ENCODE measurements at regions not wholly inside any gene's neighbourhood (a gene's known extent, or its start where the extent isn't known, plus 50 kb on each side); places are given as distances from the start of the nearest gene placed in this dataset.

DNA sequence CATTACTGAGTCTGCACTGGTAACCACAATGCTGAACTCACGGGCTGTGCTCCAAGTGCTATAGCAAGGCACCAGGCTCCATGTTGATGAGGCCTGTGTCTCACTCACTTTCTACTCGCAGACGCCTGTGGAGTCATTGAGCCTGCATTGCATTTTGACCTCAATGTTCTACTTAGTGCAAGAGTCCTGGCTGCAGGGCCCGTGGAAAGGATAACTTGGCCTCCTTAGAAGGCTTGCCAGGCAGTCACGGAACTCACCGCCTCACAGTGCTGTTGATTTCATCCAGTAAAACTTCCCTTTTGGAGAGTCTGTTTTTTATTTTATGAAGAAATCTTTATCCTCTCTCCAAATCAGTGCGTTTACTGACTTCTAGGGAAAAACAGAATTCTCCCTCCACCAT is 290.4 kb downstream of the RNF144A start:
- no peaks in the 10 kb centered on the region for H3K4me1 ChIP-seq (ENCODE audit: insufficient read depth, insufficient read length)
- H3K9ac ChIP-seq (ENCODE audit: insufficient read length, low read depth) = no peak overlapping the region
- no peaks in the 10 kb centered on the region for H3K27me3 ChIP-seq (ENCODE audit: insufficient read depth, insufficient read length)
- no peak overlapping the region for H3K4me3 ChIP-seq (ENCODE audit: insufficient read length, low read depth)
- H3K36me3 ChIP-seq (ENCODE audit: insufficient read depth, insufficient read length, low read length) = no peaks in the 10 kb centered on the region
- DNase-seq (ENCODE audit: low read depth, low spot score) = no peak
- no peak for TF ChIP-seq ZNF274 (IDR thresholded peaks at IDR 0.05; ENCODE audit: low read depth, low read length)
- TF ChIP-seq SUZ12 (IDR thresholded peaks at IDR 0.05; ENCODE audit: extremely low read depth, insufficient read depth, insufficient read length) = no peak
- no peak for TF ChIP-seq YY1 (IDR thresholded peaks at IDR 0.05; ENCODE audit: insufficient read depth, insufficient read length)
- H3K9me3 ChIP-seq (ENCODE audit: insufficient read depth, low read length) = no peaks in the 10 kb centered on the region

DNA sequence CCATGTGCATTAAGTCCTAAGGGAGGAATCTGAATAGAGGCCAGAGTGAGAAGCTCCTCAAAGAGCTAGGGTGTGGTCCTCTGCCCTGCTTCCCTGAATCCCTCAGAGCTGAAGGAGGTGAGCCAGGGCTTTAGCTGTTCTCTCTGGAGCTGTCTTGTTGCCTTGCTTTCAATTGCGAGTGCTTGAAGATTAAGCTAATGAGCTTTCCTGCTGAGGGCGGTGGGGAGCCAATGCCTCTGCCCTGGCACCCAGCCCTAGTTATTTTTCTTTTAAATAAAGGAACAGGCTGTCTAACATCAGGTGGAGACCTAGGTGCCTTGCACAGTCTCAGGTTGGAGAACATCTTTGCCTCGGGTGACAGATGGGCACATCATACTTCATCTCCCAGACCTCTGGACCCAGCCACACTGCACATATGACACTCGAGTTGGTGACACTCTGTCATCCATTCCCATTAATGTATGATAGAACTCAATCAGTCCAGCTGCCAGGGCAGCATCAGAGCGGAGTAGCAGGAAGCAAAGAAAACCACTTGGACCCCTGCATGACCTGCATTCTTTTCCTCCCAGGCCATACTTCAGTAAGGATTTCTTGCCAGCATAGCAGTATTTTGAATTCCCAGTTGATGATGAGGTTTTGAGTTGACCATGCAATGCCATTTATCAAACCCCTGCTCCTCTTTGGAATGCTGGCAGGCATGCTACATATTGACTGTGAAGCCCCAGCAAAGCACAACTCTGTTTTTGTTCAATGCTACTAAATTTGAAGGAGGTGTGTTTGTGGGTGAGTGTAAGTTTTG is 292.7 kb downstream of the RNF144A start:
- H3K9me3 ChIP-seq (ENCODE audit: insufficient read depth, low read length) = no peaks in the 10 kb centered on the region
- no peaks in the 10 kb centered on the region for H3K36me3 ChIP-seq (ENCODE audit: insufficient read depth, insufficient read length, low read length)
- no peaks in the 10 kb centered on the region for H3K27me3 ChIP-seq (ENCODE audit: insufficient read depth, insufficient read length)
- no peaks in the 10 kb centered on the region for H3K4me1 ChIP-seq (ENCODE audit: insufficient read depth, insufficient read length)
- no peak for TF ChIP-seq YY1 (IDR thresholded peaks at IDR 0.05; ENCODE audit: insufficient read depth, insufficient read length)
- no peak for TF ChIP-seq SUZ12 (IDR thresholded peaks at IDR 0.05; ENCODE audit: extremely low read depth, insufficient read depth, insufficient read length)
- no peak for TF ChIP-seq ZNF274 (IDR thresholded peaks at IDR 0.05; ENCODE audit: low read depth, low read length)
- no peak overlapping the region for H3K4me3 ChIP-seq (ENCODE audit: insufficient read length, low read depth)
- peak; percentile 44 for DNase-seq (ENCODE audit: low read depth, low spot score)
- no peak overlapping the region for H3K9ac ChIP-seq (ENCODE audit: insufficient read length, low read depth)

DNA sequence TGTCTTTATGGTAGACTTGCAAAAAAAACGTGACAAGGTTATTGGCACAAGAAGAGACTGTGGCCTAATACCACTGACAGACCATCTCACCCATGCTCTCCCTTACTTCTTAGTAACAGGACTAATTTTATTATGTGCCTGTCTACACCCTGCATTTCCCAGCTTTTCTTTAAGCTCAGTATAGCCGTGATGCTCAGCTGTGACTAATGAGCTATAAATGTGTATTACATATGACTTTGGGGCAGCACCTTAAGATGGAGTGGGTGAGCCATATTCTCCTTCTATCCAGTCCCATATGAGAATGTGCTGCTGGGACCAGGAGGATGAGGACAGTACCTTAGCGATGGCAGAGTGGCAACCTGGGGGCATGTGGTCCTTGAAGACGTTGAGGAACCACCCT is 293.5 kb downstream of the RNF144A start:
- TF ChIP-seq ZNF274 (IDR thresholded peaks at IDR 0.05; ENCODE audit: low read depth, low read length) (no peak), YY1 (IDR thresholded peaks at IDR 0.05; ENCODE audit: insufficient read depth, insufficient read length) (no peak), SUZ12 (IDR thresholded peaks at IDR 0.05; ENCODE audit: extremely low read depth, insufficient read depth, insufficient read length) (no peak)
- Histone ChIP-seq H3K4me3 (ENCODE audit: insufficient read length, low read depth) (no peak overlapping the region), H3K4me1 (ENCODE audit: insufficient read depth, insufficient read length) (no peaks in the 10 kb centered on the region), H3K9me3 (ENCODE audit: insufficient read depth, low read length) (no peaks in the 10 kb centered on the region), H3K27me3 (ENCODE audit: insufficient read depth, insufficient read length) (no peaks in the 10 kb centered on the region), H3K9ac (ENCODE audit: insufficient read length, low read depth) (no peak overlapping the region), H3K36me3 (ENCODE audit: insufficient read depth, insufficient read length, low read length) (no peaks in the 10 kb centered on the region)
- no peak for DNase-seq (ENCODE audit: low read depth, low spot score)

DNA sequence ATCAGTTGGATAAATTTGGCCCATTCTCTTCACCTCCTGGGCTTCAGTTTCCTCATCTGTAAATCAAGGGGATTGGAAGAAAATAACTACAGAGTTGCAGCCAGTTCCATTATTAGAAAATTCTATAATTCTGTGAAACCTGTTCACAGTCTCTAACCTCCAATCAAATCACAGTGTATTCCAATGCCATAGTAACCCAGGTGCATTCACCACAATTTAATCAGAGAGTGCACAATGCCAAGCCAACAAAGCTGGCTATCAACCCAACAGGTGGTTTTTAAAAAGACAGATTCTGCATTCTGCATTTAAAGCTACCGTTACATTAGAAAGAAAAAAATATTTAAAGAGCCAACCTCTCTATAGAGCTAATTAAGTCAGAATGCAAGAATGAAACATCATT is 308.6 kb downstream of the RNF144A start:
- Histone ChIP-seq H3K4me3 (ENCODE audit: insufficient read length, low read depth) (no peak overlapping the region), H3K4me1 (ENCODE audit: insufficient read depth, insufficient read length) (no peaks in the 10 kb centered on the region), H3K9ac (ENCODE audit: insufficient read length, low read depth) (no peak overlapping the region), H3K27me3 (ENCODE audit: insufficient read depth, insufficient read length) (no peaks in the 10 kb centered on the region), H3K36me3 (ENCODE audit: insufficient read depth, insufficient read length, low read length) (no peaks in the 10 kb centered on the region), H3K9me3 (ENCODE audit: insufficient read depth, low read length) (no peaks in the 10 kb centered on the region)
- TF ChIP-seq SUZ12 (IDR thresholded peaks at IDR 0.05; ENCODE audit: extremely low read depth, insufficient read depth, insufficient read length) (no peak), ZNF274 (IDR thresholded peaks at IDR 0.05; ENCODE audit: low read depth, low read length) (no peak), YY1 (IDR thresholded peaks at IDR 0.05; ENCODE audit: insufficient read depth, insufficient read length) (no peak)
- DNase-seq (ENCODE audit: low read depth, low spot score) = no peak

DNA sequence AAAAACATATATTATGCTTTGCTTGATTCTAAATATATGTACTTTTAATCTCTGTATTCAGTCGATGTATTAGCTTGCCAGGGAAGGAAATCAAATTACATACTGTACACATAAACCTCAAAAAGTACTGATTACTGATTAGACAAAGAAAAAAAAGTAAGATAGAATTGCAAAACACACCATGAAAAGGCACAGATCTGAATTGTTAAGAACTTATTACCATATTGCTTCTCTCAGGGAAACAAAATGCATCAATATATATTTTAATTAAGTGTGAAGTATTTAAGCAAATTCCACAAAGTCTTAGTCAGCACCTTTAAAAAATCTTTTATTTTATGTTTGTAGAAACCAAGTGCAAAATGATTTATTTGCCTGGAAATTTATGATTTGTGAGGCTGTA is 309.3 kb downstream of the RNF144A start:
- H3K4me3 ChIP-seq (ENCODE audit: insufficient read length, low read depth) = no peak overlapping the region
- TF ChIP-seq SUZ12 (IDR thresholded peaks at IDR 0.05; ENCODE audit: extremely low read depth, insufficient read depth, insufficient read length) = no peak
- no peak for TF ChIP-seq ZNF274 (IDR thresholded peaks at IDR 0.05; ENCODE audit: low read depth, low read length)
- no peak for TF ChIP-seq YY1 (IDR thresholded peaks at IDR 0.05; ENCODE audit: insufficient read depth, insufficient read length)
- no peaks in the 10 kb centered on the region for H3K4me1 ChIP-seq (ENCODE audit: insufficient read depth, insufficient read length)
- H3K9ac ChIP-seq (ENCODE audit: insufficient read length, low read depth) = no peak overlapping the region
- no peak for DNase-seq (ENCODE audit: low read depth, low spot score)
- H3K27me3 ChIP-seq (ENCODE audit: insufficient read depth, insufficient read length) = no peaks in the 10 kb centered on the region
- H3K9me3 ChIP-seq (ENCODE audit: insufficient read depth, low read length) = no peaks in the 10 kb centered on the region
- no peaks in the 10 kb centered on the region for H3K36me3 ChIP-seq (ENCODE audit: insufficient read depth, insufficient read length, low read length)

DNA sequence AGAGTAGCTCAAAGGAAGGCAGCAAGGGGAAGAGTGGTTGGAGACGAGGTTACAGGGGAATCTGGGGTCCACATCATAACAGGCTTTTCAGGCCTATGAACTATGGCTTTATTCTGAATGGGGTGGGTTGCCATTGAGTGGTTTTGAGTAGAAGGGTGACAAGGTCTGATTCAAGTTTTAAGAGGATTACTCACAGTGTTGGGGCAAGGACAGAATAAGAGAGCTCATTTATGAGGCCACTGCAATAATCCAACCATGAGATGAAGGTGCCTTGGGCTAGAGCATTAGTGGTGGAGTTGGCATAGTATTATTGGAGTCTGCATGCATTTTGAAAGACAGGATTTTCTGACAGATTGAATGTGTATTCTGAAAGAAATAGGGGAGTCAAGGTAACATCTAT is 315.9 kb downstream of the RNF144A start:
- no peak for DNase-seq (ENCODE audit: low read depth, low spot score)

DNA sequence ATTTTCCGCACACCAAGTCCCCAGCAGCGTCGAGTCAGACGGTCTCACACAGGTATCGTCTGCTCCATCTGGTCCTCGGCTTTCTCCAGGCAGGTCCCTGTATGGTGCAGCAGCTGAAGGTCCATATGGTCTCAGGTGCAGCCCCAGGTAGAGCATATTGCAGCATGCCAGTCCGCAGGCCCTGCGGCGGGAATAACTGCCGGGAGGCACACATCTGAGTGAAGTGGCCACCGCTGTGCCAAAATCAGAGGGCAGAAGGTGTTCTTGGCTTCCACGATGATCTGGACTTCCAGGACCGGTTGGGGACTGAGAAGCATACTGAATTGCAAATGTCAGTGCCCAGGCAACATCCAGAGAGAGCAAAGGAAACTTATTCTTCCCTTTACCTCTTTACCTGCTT is 320.3 kb downstream of the RNF144A start:
- H3K9ac ChIP-seq (ENCODE audit: insufficient read length, low read depth) = no peak overlapping the region
- H3K4me3 ChIP-seq (ENCODE audit: insufficient read length, low read depth) = no peak overlapping the region
- no peaks in the 10 kb centered on the region for H3K27me3 ChIP-seq (ENCODE audit: insufficient read depth, insufficient read length)
- no peak for DNase-seq (ENCODE audit: low read depth, low spot score)
- no peaks in the 10 kb centered on the region for H3K4me1 ChIP-seq (ENCODE audit: insufficient read depth, insufficient read length)
- H3K36me3 ChIP-seq (ENCODE audit: insufficient read depth, insufficient read length, low read length) = no peaks in the 10 kb centered on the region
- no peaks in the 10 kb centered on the region for H3K9me3 ChIP-seq (ENCODE audit: insufficient read depth, low read length)
- TF ChIP-seq ZNF274 (IDR thresholded peaks at IDR 0.05; ENCODE audit: low read depth, low read length) = no peak
- TF ChIP-seq SUZ12 (IDR thresholded peaks at IDR 0.05; ENCODE audit: extremely low read depth, insufficient read depth, insufficient read length) = no peak
- TF ChIP-seq YY1 (IDR thresholded peaks at IDR 0.05; ENCODE audit: insufficient read depth, insufficient read length) = no peak

More for the DNA sequence above, 315.9 kb downstream of the RNF144A start:
- no peaks in the 10 kb centered on the region for H3K4me1 ChIP-seq (ENCODE audit: insufficient read depth, insufficient read length)
- no peaks in the 10 kb centered on the region for H3K36me3 ChIP-seq (ENCODE audit: insufficient read depth, insufficient read length, low read length)
- no peaks in the 10 kb centered on the region for H3K9me3 ChIP-seq (ENCODE audit: insufficient read depth, low read length)
- TF ChIP-seq YY1 (IDR thresholded peaks at IDR 0.05; ENCODE audit: insufficient read depth, insufficient read length) = no peak
- no peak for TF ChIP-seq ZNF274 (IDR thresholded peaks at IDR 0.05; ENCODE audit: low read depth, low read length)
- TF ChIP-seq SUZ12 (IDR thresholded peaks at IDR 0.05; ENCODE audit: extremely low read depth, insufficient read depth, insufficient read length) = no peak
- no peaks in the 10 kb centered on the region for H3K27me3 ChIP-seq (ENCODE audit: insufficient read depth, insufficient read length)
- no peak overlapping the region for H3K4me3 ChIP-seq (ENCODE audit: insufficient read length, low read depth)
- no peak overlapping the region for H3K9ac ChIP-seq (ENCODE audit: insufficient read length, low read depth)

Measured in NT2/D1 (cell line).